ENCODE measurements at regions not wholly inside any gene's neighbourhood (a gene's known extent, or its start where the extent isn't known, plus 50 kb on each side); places are given as distances from the start of the nearest gene placed in this dataset.

DNA sequence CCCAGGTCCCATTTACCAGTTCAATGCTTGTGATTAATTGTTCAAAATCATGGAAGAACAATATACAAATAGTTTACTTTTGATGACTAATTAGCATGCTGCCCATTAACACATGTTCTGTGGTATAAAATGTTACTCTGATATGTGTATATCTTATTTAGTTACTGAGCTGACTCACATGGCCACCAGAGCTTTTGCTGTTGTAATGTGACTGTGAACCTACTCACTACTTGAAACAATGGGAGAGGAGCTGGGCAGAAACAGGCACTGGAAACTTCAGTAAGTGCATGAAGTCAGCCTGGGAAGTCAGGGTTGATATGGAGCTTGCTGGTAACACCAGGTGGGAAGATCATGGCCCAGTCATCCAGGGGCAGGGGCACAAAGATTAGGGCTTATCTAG lies 72.7 kb upstream of the MAD2L1 start:
- Histone ChIP-seq H3F3A (ENCODE audit: insufficient read depth, low read depth) (no peaks in the 10 kb centered on the region), H3K36me3 (ENCODE audit: low read depth) (no peaks in the 10 kb centered on the region), H2AFZ (no peak overlapping the region), H3K4me3 (no peak overlapping the region), H3K9me2 (ENCODE audit: insufficient read depth) (peaks cover 4% of the 10 kb centered on the region; the same call in 1 of the 2 replicates), H3K27me3 (ENCODE audit: insufficient read depth, low read depth) (no peaks in the 10 kb centered on the region), H4K20me1 (ENCODE audit: insufficient read depth) (no peaks in the 10 kb centered on the region), H3K4me2 (no peak overlapping the region), H3K9me3 (ENCODE audit: insufficient read depth, low read depth) (no peaks in the 10 kb centered on the region), H3K79me2 (ENCODE audit: low read depth) (no peaks in the 10 kb centered on the region), H3K4me1 (replicated peaks; ENCODE audit: insufficient read depth) (no peaks in the 10 kb centered on the region), H3K27ac (no peak overlapping the region)
- TF ChIP-seq CTCF (conservative IDR thresholded peaks at IDR 0.05) (no peak), EZH2 (IDR thresholded peaks at IDR 0.05; ENCODE audit: low read depth) (no peak)
- POLR2A ChIA-PET (ENCODE audit: unreplicated experiment) = no interaction called here
- intact Hi-C loops (cut with micrococcal nuclease; ENCODE audit: unreplicated experiment) = no loop called here
- DNase-seq = no peak
- CTCF ChIA-PET = no interaction called here
- BruUV-seq (replicated peaks) = no TSS peak

- POLR2A ChIA-PET (ENCODE audit: unreplicated experiment) = no interaction called here
- H3K4me3 ChIP-seq = no peak overlapping the region
Measured at GRCh38 chr4:120132935-120133334, 66.3 kb upstream of the MAD2L1 start.

DNA sequence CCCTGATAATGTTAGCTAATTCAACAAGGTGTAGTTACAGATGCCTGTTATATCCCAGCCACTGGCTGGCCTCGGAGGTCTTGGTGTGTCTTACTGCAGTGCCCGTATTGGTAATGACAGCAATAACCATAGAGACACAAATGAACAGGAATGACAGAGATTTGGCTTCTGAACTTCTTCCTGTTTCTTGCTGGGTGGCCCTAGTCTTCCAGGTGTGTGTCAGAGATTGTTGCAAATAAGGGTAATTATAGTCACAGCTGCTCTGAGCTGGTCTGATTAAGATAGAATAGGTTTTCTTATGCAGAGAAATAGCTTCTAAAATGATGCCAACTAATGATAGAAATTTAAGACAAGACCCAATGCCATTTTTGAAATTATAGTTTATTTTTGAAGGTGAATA lies 64.1 kb upstream of the MAD2L1 start:
- Histone ChIP-seq H3K4me1 (replicated peaks; ENCODE audit: insufficient read depth) (no peaks in the 10 kb centered on the region), H3K4me2 (no peak overlapping the region), H3K27me3 (ENCODE audit: insufficient read depth, low read depth) (no peaks in the 10 kb centered on the region), H3K27ac (no peak overlapping the region), H3K4me3 (no peak overlapping the region), H3F3A (ENCODE audit: insufficient read depth, low read depth) (no peaks in the 10 kb centered on the region), H3K79me2 (ENCODE audit: low read depth) (no peaks in the 10 kb centered on the region), H3K36me3 (ENCODE audit: low read depth) (no peaks in the 10 kb centered on the region), H3K9me3 (ENCODE audit: insufficient read depth, low read depth) (no peaks in the 10 kb centered on the region), H3K9me2 (ENCODE audit: insufficient read depth) (no peaks in the 10 kb centered on the region; the same call in 1 of the 2 replicates), H2AFZ (no peak overlapping the region), H4K20me1 (ENCODE audit: insufficient read depth) (no peaks in the 10 kb centered on the region)
- intact Hi-C loops (cut with micrococcal nuclease; ENCODE audit: unreplicated experiment) = no loop called here
- ChIA-PET POLR2A (ENCODE audit: unreplicated experiment) (no interaction called here), CTCF (no interaction called here)
- TF ChIP-seq CTCF (conservative IDR thresholded peaks at IDR 0.05) (no peak), EZH2 (IDR thresholded peaks at IDR 0.05; ENCODE audit: low read depth) (no peak)
- DNase-seq = no peak
- BruUV-seq (replicated peaks) = no TSS peak

More at GRCh38 chr4:120132935-120133334, 66.3 kb upstream of the MAD2L1 start:
- Histone ChIP-seq H4K20me1 (ENCODE audit: insufficient read depth) (no peaks in the 10 kb centered on the region), H3K27me3 (ENCODE audit: insufficient read depth, low read depth) (no peaks in the 10 kb centered on the region), H3K9me3 (ENCODE audit: insufficient read depth, low read depth) (no peaks in the 10 kb centered on the region), H3K4me1 (replicated peaks; ENCODE audit: insufficient read depth) (no peaks in the 10 kb centered on the region), H3K4me2 (no peak overlapping the region), H3F3A (ENCODE audit: insufficient read depth, low read depth) (no peaks in the 10 kb centered on the region), H3K36me3 (ENCODE audit: low read depth) (no peaks in the 10 kb centered on the region), H3K27ac (no peak overlapping the region), H2AFZ (peak overlapping the region; percentile 55), H3K79me2 (ENCODE audit: low read depth) (no peaks in the 10 kb centered on the region), H3K9me2 (ENCODE audit: insufficient read depth) (no peaks in the 10 kb centered on the region; the same call in 1 of the 2 replicates)
- no peak for TF ChIP-seq EZH2 (IDR thresholded peaks at IDR 0.05; ENCODE audit: low read depth)
- TF ChIP-seq CTCF (conservative IDR thresholded peaks at IDR 0.05) = no peak
- intact Hi-C loops (cut with micrococcal nuclease; ENCODE audit: unreplicated experiment) = no loop called here
- CTCF ChIA-PET = no interaction called here
- no TSS peak for BruUV-seq (replicated peaks)
- no peak for DNase-seq
